ENCODE measurements at regions not wholly inside any gene's neighbourhood (a gene's known extent, or its start where the extent isn't known, plus 50 kb on each side); places are given as distances from the start of the nearest gene placed in this dataset.
"Not testable (repeated sequence)": the region's sequence is repeated elsewhere in the genome, so short reads cannot be mapped to it uniquely, and the experiment has no call there.

DNA sequence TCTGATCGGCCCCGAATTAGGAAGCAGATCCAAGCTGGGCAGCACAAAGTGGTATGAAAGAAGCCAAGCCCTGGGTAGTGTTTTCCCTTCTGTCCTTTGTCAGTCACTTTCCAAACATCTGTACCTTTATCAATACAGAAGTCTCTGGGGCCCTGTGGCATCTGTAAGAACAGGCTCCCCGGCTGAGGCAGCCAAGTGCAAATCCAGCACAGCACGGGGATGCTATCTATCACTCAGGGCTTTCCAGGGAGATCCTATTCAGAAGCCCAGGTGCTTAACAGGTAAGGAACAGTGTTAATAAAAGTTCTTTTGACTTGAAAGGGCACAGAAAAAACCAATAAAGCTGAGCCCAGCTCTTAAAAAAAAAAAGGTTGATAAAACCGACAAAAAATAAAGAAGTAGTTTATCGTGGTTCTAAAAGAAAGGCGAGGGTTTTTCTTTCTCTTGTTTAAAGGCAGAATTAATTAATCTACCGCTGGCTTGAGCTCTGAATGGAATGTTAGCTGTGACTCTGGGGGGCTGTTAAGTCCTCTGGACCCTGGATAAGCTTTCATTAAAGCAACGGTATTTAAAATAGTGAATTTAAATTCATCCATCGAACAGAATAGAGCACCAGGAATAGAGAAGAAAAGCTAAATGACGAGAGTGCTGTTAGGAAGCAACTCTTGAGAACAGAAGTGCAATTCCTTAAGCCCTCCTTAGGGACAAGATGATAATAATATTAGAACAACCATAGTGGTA, 119.1 kb upstream of the GATB start:
- no peak for DNase-seq

GRCh38 chr4:151876381-151876988, 115.7 kb upstream of the GATB start:
- no peak for DNase-seq

GRCh38 chr4:151874328-151874727, 113.5 kb upstream of the GATB start:
- DNase-seq: no peak

DNA sequence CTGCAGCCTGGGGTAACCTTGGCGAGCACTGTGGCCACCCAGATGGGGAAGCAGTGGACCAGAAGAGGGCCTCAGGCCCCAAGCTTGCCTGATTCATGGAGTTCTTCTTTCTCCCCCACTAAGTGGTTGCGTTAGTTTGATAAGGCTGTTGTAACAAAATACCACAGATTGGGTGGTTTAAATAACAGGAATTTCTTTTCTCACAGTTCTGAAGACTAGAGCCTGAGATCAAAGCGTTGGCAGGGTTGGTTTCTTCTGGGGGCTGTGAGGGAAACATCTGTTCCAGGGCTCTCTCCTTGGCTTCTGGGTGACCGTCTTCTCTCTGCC, 105.7 kb upstream of the GATB start:
- DNase-seq: no peak

GRCh38 chr4:151865744-151866591, 105.2 kb upstream of the GATB start:
- no peak for DNase-seq

GRCh38 chr4:151865312-151865711, 104.5 kb upstream of the GATB start:
- peak; percentile 18 for DNase-seq

DNA sequence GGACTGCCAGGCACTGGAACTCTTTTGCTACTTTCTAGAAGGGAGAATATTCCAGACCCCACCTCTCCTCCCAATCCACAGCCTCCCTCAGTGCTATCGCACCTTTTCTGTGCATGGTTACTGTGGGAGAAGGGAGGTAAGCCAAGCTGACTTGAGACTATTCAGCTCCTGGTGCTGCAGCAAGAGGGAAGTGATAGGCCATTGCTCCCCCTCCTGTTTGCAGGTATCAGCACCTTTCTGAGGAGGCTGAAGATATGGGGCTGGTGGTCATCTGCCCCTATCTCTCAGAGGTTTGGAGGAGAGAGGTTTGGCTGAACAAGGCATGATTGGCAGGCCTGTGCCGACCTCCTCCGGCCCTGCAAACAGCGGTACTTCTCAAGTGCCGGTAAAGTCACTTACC, 103.3 kb upstream of the GATB start:
- DNase-seq: no peak

GRCh38 chr4:151862766-151863165, 102.0 kb upstream of the GATB start:
- no peak for DNase-seq

GRCh38 chr4:151860561-151861093, 99.8 kb upstream of the GATB start:
- DNase-seq: no peak

GRCh38 chr4:151859641-151860040, 98.8 kb upstream of the GATB start:
- no peak for DNase-seq

GRCh38 chr4:151858356-151858755, 97.5 kb upstream of the GATB start:
- no peak for DNase-seq

DNA sequence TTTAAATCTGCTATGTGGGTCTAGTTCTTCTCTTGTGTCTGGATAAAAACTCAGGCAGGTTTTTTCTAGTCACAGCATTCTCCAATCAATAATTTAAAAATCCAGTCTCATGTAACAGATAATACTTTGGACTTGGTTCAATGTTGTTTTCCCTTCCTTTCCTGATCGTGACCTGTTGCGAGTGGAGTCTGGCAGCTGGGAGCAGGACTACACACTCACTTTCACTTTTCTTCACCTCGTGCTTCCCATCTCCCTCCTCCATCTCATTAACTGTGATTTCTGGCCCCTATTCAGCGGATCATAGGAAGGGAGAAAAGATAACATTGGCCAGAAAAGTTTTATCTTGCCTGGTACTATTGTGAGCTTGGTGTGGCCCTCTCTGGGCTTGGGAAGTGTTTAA, 96.6 kb upstream of the GATB start:
- DNase-seq: no peak

- DNase-seq: no peak
These were observed 94.9 kb upstream of the GATB start for GRCh38 chr4:151855747-151856146.

- no peak for DNase-seq
These were observed 93.9 kb upstream of the GATB start for GRCh38 chr4:151854731-151855130.

GRCh38 chr4:151853034-151853433, 92.2 kb upstream of the GATB start:
- DNase-seq: no peak

GRCh38 chr4:151852202-151852601, 91.4 kb upstream of the GATB start:
- DNase-seq: no peak

DNA sequence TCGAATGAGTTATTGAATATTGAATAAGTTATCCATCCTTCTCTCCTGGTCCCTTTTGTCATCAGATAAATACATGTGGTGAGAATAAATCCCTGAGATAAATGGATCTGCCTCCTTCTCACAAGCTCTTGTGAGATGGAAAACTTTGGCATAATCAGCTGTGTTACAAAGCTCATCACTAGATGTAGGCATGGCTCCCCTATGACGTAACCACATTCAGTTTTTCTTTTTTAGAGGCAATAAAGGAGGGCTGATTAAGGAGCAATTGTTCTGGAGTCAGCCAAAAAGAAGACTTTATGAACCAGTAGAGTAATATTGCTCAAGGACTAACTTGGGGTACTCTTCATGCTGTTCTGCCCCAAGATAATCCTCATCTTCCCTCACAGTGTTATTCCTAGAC, 90.5 kb upstream of the GATB start:
- no peak for DNase-seq

DNA sequence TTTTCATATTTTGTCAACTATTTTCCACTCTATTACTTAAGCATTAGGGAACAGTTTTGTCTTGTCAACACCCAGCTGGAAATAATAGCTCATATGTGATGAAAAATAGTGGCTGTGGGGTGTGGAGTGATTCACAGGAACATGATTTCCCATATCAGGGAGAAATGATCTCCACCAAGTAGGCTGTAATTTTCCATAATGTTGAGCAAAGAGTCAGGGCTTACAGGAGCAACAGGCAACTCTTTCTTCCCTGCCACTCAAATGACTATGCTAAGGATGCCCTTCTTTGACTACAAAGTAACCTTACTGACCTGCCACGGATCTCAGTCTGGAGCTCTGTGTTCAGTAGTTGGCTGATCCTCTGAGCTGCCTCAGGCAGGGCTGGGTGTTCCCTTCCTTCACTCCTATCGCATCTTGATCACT, 90.0 kb upstream of the GATB start:
- no peak for DNase-seq

- not testable (repeated sequence) for DNase-seq
These were observed 84.7 kb upstream of the GATB start for GRCh38 chr4:151845551-151845950.

GRCh38 chr4:151842430-151843079, 81.7 kb upstream of the GATB start:
- DNase-seq: no peak

DNA sequence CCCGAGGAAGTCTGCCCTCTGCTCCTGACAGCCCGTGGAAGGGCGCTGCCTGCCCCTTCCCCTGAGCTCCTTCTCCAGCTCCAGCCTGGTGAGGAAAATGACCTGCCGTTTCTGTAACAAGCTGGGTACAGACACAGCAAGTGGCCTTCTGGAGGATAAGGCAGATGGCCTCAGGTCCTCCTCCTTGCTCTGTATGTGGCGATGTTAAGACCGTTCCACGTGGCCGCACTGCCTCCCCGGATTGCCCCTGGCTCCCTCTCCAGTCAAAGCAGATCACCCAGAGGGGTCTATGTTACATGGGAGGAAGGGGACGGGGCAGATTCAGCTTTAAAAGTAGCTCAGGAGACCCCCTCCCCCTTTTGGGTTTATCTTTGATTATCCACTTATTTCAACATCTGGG, 80.3 kb upstream of the GATB start:
- no peak for DNase-seq

DNA sequence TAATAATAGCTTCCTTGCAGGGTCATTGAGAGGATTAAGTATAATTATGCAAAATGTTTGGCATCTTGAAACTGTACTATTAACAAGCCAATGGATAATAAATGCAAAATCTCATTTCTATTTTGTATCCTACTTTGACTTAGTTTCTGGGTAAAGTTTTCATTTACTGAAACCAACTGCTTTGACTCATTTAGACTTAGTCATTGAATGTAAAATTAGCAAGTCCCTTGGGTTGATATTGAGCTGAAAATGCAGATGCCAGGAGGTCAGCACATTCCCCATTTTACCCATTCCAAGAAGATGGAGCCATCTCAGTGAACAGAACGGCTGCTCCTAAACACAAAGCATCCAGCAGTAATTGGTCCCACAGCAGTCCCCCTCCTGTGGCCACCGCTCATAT, 74.7 kb upstream of the GATB start:
- no peak for DNase-seq

- DNase-seq: no peak
These were observed 72.4 kb upstream of the GATB start for GRCh38 chr4:151833174-151833573.
